NAMALWA (cell line): ENCODE measurements at regions not wholly inside any gene's neighbourhood (a gene's known extent, or its start where the extent isn't known, plus 50 kb on each side); places are given as distances from the start of the nearest gene placed in this dataset.
"Not testable (repeated sequence)": the region's sequence is repeated elsewhere in the genome, so short reads cannot be mapped to it uniquely, and the experiment has no call there.

ENCODE experiments used
- DNase-seq: peaks from one replicate; pipeline ENCODE4 v3.0.0-alpha.2; 2015; ENCODE audit warnings: low spot score

GRCh38 chr1:90864681-90865080, 147.6 kb upstream of the BARHL2 start:
- no peak for DNase-seq

- DNase-seq: peak; percentile 19
These were observed 145.7 kb upstream of the BARHL2 start for GRCh38 chr1:90862782-90863181.

DNA sequence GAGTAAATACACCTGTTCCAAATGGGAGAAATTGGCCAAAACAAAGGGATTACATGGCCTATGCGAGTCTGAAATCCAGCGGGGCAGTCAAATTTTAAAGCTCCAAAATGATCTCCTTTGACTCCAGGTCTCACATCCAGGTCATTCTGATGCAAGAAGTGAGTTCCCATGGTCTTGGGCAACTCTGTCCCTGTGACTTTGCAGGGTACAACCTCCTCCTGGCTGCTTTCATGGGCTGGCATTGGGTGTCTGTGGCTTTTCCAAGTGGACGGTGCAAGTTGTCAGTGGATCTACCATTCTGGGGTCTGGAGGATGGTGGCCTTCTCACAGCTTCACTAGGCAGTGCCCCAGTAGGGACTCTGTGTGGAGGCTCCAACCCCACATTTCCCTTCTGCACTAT, 144.3 kb upstream of the BARHL2 start:
- DNase-seq: not testable (repeated sequence)

DNA sequence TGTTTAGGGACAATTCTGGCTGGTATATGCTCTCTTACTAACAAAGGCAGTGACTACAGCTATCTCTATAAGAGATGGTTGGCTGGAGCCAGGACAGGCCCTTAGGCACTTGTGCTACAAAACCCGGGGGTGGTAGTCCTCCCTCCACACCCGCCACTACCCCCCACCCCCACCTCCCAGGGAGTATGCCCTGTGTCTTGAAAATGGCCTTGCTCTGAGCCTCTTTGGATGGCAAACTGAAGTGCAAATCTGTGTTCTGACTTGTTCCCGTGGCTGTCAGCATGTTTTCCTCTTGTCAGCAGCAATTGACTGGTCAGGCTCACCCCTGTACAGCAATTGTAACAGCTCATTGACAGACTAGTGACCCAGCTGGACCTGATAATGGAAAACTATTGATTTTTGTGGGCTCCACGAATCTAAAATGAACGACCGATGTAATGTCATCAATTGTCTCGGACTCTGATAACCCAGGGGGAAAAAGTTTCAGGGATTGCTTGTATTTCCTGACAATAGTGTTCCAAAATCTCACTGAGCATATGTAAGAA, 139.4 kb upstream of the BARHL2 start:
- no peak for DNase-seq

GRCh38 chr1:90854397-90854924, 137.4 kb upstream of the BARHL2 start:
- DNase-seq: no peak

- DNase-seq: no peak
These were observed 134.6 kb upstream of the BARHL2 start for GRCh38 chr1:90851711-90852050.

GRCh38 chr1:90850898-90851710, 134.0 kb upstream of the BARHL2 start:
- peak; percentile 81 for DNase-seq

GRCh38 chr1:90850181-90850897, 133.2 kb upstream of the BARHL2 start:
- no peak for DNase-seq

- no peak for DNase-seq
These were observed 124.4 kb upstream of the BARHL2 start for GRCh38 chr1:90841473-90841872.

DNA sequence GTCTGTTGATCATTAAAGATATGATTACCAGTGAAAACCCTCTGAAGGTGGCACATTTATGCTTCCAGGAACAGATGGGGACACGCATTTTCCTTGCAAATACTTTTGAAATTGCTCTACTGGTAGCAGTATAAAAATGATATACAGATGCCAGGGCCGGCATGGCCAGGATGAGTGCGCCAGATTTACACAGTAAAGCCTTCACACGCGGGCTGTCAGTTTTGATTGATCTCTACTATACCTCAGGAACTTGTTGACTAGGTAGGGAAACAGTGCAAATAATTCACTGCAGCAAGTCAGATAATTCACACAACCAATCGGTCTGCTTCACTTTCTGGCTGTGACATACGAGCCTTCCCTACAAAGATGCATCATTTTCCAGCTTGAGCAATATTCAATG, 123.2 kb upstream of the BARHL2 start:
- no peak for DNase-seq

DNA sequence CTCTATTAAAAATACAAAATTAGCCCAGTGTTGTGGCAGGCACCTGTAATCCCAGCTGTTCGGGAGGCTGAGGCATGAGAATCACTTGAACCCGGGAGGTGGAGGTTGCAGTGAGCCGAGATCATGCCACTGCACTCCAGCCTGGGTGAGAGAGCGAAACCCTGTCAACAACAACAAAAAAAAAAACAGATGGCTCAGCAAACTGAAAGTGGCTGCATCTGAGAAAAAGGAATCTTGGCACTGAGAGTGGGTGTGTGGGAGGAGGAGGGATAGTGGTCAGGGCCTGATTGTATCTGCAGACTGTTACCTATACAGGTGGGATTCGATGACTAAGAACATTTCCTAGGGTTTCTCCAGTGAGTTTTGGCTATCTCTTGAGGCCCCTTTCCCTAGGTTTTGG, 122.2 kb upstream of the BARHL2 start:
- no peak for DNase-seq

GRCh38 chr1:90838720-90839119, 121.6 kb upstream of the BARHL2 start:
- no peak for DNase-seq

GRCh38 chr1:90837420-90837819, 120.3 kb upstream of the BARHL2 start:
- no peak for DNase-seq

DNA sequence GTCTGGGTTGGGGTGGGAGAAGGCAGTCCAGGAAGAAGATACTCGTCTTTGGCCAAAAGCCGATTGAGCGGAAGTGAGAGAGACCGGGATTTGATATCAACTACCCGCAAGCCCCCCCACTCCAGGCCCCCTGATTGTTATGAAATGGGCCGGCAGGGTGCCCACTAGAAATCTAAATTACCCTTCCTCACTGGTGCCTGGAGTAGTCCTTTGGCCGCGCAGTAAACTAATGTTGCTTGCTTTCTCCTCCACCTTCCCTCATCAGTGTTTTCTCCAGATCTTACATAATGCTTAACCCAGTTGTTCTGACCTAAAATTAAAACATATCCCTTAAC, 119.2 kb upstream of the BARHL2 start:
- no peak for DNase-seq

- DNase-seq: no peak
These were observed 118.7 kb upstream of the BARHL2 start for GRCh38 chr1:90835661-90836344.

- DNase-seq: no peak
These were observed 118.0 kb upstream of the BARHL2 start for GRCh38 chr1:90834886-90835660.

- no peak for DNase-seq
These were observed 117.3 kb upstream of the BARHL2 start for GRCh38 chr1:90834354-90834885.

DNA sequence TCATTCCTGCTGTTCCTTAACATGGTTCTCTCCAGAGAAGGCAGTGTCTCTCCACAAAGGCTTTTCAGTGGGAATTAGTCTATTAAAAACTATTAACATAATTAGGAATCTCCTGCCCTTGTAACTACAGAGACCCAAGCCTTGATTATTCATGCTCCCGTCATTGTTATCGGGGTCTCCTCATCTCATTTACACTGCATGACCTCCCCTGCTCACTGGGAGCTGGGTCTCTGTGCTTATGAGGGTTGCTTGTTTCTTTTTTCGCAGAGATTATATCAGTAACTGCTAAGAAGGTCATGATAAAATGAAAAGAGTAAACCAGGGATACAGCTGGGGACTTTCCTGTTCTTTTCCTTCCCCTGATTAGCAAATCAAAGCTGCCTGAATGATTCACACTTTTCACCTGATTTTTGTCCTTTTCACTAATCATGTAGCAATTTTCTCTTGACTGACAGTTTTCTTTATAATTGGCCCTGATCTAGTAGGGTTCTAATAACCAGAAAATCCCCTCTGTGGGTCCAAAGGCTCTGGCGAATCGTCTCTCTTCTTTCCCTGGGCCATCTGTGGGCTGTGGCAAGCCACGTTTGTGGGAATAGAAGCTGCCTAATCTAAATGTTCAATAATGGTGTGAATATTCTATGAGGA, 116.5 kb upstream of the BARHL2 start:
- no peak for DNase-seq

DNA sequence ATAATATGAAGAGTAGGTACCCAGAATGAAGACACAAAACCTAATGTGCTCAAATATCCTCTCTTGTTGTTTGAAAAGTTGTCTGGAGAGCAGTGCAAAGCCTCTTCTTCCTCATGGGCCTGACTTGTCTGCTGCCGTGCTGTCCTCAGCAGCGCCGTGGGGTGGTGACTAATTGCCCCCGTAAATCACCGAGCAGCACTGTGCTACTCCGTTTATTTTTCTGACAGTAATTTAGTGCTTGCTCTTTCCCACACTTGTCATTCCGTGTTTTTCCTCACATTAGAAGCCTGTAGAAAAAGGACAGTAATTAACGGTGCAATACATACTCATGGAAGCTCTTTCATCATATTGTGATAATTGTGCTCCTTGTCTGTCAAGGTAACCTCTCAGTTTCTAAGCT, 114.8 kb upstream of the BARHL2 start:
- DNase-seq: no peak

DNA sequence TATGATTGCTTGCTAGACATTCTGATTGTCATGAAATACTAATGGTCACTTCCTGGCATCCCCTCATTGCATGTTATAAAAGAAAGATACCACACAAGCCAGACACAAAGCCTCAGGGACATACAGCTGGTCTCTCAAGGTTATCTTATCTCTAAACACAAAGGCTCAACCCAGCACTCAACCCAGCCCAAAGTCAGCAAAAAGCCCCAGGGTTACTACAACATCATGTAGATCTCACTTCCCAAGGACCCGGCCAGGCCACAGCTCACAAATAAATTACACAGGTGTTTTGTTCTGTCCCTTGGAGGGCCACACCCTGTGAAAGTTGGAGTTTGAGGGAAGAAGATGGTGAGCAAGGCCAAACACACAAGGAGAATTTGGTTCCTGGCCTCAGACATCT, 109.7 kb upstream of the BARHL2 start:
- no peak for DNase-seq

DNA sequence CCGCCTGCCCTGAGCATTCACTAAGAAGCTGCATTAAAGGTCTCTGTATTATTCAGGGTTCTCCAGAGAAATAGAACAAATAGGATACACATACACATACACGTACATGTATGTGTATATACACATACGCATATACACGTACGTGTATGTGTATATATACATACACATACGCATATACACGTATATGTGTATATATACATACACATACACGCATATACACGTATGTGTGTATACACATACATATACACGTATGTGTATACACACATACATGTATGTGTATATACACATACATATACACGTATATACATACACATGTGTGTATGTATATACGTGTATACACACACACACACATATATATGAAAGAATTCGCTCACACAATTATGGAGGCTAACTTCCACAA, 108.9 kb upstream of the BARHL2 start:
- no peak for DNase-seq
